LHCN-M2 (cell line): ENCODE measurements at regions not wholly inside any gene's neighbourhood (a gene's known extent, or its start where the extent isn't known, plus 50 kb on each side); places are given as distances from the start of the nearest gene placed in this dataset.
"Not testable (repeated sequence)": the region's sequence is repeated elsewhere in the genome, so short reads cannot be mapped to it uniquely, and the experiment has no call there.

Experiments
- DNase-seq: peaks from one replicate; pipeline ENCODE4 v3.0.0-alpha.2; 2012; ENCODE audit warnings: low read depth

DNA sequence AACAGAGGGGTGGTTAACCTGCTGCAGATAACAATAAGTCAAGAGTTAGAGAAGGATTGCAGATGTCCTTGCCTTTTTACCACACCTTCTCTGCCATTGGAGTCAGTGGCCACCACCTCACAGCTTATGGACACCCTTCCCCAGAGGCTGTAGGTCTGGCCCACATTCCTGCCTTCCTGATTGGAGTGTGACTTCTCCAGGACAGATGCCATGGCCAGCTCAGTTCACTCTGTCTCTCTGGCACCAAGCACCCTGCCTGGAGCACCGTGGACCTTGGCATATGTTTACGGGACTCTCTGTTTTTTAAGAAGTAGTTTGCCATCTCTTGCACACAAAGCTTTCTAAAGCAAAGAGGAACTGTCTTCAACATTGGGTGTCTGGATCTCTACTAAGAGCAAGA is 323.8 kb downstream of the BCL2L11 start:
- not testable (repeated sequence) for DNase-seq

- not testable (repeated sequence) for DNase-seq
Observed at GRCh38 chr2:111445191-111445929, 324.6 kb downstream of the BCL2L11 start.

GRCh38 chr2:111445941-111446340 is 325.2 kb downstream of the BCL2L11 start:
- DNase-seq, result not testable (repeated sequence)

DNA sequence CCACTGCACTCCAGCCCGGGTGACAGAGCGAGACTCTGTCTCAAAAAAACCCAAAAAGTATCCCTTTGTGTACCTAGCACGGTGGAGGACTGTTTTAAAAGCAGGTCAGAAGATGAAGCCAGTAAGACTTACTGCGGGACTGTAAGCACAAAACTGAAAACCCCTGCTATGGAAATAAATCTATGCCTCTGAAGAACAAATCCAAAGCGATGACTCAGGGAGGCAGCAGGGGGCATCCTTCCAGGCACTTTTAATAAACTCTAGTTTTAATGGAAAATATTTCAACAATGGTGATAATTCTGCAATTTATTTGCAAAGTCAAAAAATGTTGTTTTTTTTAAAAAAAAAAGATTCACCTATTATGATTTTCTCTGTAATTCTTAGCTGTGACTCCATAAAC is 326.8 kb downstream of the BCL2L11 start:
- not testable (repeated sequence) for DNase-seq

DNA sequence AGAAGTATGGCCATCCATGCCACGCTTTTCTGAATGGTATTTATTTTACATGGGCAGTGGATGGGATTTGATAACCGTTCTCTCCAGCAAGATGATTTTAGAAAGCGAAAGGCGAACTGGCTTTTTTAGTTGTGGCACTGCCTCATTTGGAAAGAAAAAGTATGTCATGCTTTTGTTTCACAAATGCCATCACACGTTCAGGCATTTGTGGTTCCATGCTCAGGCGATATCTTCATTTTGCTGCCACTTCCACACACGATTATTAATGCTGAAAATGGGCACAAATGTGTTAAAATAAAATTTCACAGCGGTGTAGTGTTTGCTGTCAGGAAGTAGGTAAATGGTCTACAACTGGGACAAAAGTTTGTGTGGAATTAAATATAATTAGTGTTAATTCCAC is 328.1 kb downstream of the BCL2L11 start:
- not testable (repeated sequence) for DNase-seq

DNA sequence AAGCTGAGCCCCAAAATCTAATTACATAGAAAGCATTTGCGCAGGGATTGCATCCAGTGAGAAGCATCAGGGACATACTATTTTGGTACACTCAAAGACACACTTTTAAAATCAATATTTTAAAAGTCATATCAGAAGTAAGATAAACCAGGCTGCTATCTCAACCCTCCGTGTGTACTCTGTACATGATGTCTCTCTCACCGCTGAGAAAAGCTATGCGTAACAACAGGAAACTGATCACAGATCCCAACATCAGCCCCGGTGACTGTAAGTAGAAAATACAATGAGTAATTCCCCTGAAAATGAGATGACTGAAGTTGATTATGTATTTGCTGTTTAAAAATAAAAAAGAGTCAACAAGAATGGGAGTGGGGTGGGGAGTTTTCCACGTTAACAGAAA is 329.8 kb downstream of the BCL2L11 start:
- not testable (repeated sequence) for DNase-seq

DNA sequence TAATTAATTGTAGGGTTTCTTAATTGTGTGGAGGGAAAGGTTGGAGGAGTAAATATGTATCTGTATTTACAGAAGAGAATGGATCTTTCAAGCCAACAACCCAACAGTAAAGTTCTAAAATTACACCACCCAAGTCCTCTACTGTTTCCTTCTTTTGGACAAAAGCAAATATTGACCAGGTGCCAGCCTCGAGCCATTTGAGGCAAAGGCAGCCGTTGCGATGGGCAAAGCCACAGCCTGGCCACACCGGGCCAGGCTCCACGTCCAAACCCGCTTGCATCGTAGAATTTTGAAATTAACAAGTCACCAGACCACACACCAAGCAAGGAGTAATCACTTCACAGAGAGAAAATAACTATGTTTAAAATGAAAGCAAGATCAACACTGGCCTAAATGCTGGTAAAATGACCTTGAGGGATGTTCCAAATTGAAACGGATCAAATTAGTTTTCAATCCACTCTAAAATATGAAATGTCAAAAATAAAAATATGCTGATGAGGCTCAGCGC is 331.0 kb downstream of the BCL2L11 start:
- peak; percentile 9 for DNase-seq

GRCh38 chr2:111452208-111452607 is 331.5 kb downstream of the BCL2L11 start:
- not testable (repeated sequence) for DNase-seq

- not testable (repeated sequence) for DNase-seq
Observed at GRCh38 chr2:111453308-111453707, 332.6 kb downstream of the BCL2L11 start.

GRCh38 chr2:111453816-111454215 is 333.1 kb downstream of the BCL2L11 start:
- not testable (repeated sequence) for DNase-seq

DNA sequence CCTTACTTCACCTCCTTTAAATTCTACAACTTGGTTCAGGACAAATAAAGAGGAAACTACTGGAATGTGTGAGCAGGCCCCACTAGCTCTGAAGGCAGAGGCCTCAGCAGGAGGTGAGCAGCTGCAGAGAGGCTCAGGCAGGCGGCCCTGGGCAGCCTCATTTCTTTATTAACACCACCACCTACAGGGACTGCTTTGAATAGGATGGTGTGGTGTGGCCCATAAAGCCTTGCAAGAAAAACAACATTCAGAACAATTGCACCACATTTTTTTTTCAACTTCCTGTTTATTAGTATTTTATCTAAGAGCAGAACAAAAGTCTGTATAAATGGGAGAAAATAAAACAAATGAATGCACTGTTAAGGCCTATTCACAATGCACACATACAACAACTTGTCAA is 333.7 kb downstream of the BCL2L11 start:
- peak; percentile 75 for DNase-seq

DNA sequence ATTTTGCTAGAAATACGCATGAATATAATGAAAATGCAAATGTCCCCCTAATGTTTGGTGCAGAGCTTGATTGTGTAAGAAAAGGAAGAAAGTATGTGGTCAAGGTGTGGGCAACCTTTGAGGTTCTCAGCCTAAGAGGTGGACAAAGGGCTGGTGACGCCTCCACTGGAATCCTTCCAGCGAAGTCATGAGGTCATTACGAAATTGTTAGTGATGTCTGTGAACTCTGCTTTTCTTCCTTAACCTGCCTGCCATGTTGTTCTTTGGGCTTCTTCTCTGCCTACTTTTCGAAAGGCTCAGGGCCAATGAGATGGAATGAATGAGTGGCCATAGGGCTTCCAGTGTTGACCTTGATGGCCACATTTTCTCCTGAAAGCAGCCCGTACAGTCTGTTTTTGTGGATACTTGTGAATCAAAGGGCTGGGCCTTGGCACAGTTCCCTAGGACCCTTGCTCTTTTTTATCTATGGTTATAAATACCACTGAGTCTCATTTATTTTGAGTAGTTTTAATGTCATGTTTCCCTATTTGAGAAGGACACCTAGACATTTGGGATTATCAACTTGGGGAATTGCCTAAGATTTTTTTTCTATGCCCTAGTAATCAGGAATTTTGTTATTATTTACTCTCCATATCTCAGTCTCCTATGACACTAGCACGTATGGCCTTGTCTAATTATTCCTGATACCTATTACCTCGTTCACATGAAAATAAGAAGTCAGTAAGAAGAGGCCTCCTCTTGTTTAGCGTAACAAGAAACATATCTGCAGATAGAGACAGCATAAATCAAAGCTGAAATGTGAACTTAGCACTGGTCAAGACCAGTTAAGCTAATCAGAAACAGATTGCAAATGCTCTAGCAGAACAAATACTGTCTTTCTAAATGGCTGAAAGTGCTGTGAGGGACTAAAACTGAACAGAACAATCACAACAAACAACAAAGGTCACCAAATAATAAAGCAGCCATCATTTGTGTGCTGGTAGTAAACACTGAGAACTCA is 334.6 kb downstream of the BCL2L11 start:
- DNase-seq, result not testable (repeated sequence)

DNA sequence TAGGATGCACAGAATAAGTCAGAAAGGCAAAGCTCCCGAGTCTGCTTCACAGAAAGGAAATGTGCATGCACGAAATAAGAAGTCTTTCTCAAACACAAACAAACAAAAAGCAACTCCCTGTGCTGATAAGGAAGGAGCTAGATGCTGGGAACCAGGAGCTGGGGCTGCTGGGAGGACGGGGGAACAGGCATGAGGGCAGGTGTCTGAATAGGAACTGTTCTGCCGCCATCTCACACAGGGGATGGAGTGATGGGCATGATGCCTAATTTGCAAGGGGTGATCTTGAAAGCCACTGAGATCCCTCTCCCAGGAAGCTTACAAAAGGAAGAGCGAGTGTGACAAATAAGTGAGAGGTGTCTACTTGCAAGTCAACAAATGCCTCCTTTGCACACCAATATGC is 336.5 kb downstream of the BCL2L11 start:
- DNase-seq, result not testable (repeated sequence)

- DNase-seq, result not testable (repeated sequence)
Observed at GRCh38 chr2:111460901-111461300, 340.2 kb downstream of the BCL2L11 start.

GRCh38 chr2:111461831-111462230 is 341.1 kb downstream of the BCL2L11 start:
- DNase-seq, result not testable (repeated sequence)

DNA sequence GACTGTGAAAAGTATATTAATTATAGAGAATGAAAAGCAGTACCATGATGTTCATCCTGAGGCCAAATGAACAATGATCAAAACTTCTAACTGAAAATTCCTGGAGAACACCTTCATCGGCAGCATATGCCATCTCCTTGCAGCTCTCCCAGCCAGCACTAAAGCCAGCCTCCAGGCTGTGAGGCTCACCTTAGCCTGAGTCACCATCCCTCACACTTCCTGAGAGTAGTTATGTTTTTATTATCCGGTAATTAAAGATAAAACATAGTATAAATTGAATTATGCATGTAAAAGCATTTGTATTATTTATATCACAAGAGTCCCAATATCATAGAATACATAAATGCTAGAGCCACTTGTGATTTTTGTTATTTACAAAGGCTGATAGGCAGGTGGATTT is 341.9 kb downstream of the BCL2L11 start:
- not testable (repeated sequence) for DNase-seq

DNA sequence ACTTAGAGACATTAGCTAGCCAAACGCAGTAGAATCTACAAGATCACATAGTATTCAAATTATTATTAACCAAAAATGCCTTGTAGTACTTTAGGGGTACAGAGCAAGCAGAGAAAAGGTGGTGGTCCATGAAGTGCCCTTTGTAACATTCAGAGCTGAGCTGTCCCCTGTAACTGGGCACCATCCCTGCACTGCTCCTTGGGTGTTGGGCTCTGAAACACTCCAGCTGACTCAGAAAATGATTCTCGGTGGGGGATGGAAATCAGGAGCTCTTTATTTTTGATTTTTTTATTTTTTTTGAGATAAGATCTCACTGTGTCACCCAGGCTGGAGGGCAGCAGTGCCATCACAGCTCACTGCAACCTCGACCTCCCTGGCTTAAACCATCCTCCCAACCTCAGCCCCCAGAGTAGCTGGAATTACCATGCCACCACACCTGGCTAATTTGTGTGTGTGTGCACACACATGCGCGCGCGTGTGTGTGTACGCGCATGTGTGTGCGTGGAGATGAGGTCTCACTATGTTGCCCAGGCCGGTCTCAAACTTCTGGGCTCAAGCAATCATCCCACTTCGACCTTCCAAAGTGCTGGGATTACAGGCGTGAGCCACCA is 342.6 kb downstream of the BCL2L11 start:
- not testable (repeated sequence) for DNase-seq

DNA sequence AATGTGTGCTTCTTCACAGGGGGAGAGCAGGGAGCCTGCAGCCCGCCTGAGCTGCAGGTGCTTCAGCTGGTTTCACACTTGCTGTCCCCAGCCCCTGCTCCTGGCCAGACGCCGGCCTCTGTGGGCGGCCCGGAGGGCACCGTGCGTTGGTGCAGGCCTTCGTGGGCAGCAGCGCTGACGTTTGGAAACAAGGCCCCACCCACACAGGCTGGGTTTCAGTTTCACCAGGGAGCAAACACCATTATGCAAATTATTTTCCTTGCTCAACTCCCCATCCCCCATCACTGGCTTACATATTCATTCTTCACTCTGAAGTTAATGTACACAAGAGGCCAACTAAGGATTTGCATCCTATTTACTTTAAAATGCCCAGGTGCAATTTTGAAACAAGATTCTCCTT is 343.2 kb downstream of the BCL2L11 start:
- not testable (repeated sequence) for DNase-seq

GRCh38 chr2:111464367-111464766 is 343.7 kb downstream of the BCL2L11 start:
- DNase-seq, result not testable (repeated sequence)

DNA sequence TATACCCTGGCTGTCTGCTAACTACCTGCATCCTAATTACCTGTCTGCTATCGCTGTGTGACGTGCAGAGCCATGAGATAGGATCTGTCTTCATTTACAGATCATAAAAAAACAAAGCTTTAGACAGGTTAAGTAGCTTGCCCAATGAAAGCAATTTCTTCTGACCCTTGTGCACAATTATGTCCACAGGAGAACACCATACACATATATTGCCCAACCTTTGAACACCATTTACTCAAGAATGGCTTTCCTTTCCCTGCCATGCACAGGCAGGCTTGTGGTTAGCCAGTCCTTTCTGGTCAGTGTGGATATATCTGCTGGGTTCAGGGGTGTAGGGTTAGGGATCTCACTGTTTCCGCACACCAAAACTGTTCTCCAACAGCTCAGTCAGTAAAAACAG is 344.8 kb downstream of the BCL2L11 start:
- not testable (repeated sequence) for DNase-seq

DNA sequence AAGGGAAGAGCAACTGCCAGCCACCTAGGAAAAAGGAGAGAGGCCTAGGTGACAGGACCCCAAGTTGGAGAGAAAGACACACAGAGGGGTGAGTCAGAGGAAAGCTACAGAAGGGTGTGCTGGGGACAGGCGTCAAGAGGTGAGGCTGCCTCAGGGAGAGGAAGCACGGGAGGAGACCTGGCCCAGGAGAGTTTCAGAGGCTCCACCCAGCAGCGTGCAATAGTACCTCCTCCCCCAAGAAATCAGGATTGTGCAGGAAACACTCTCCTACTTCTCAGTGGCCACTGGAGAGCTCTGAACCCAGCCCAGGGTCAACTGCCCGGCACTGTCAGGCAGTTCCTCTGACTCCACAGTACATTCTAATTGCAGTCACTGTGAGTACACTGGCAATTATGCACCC is 346.0 kb downstream of the BCL2L11 start:
- not testable (repeated sequence) for DNase-seq

DNA sequence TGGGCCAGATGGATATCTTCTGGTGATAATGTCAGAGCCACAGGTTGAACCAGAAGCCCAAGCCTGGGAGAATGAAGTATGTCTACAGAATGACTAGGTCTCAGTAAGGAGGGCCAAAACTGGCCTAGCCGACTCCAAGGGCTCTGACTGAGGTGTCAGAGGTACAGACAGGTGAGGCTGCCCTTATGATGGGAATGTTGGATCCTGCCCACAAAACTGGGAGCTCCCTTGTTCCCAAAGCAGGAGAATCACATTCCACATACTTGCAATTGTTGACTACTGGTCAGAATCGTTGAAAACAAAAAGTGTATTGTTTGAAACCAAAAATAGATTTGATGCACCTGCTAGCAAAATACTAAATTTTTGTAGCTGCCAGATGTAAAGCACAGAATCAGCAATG is 350.2 kb downstream of the BCL2L11 start:
- DNase-seq, result not testable (repeated sequence)
